Rectal smooth muscle tissue (tissue), 1 donor: ENCODE measurements at regions not wholly inside any gene's neighbourhood (a gene's known extent, or its start where the extent isn't known, plus 50 kb on each side); places are given as distances from the start of the nearest gene placed in this dataset.
A peak's percentile ranks its signal among the peaks of the same experiment; 100 is the strongest.

Experiments used
- H3K27ac ChIP-seq: one replicate; pipeline ENCODE4 v1.7.0; 2013; ENCODE audit warnings: low read depth, low read length, inconsistent platforms
- H3K27me3 ChIP-seq: one replicate; pipeline ENCODE4 v1.7.0; 2013; ENCODE audit warnings: low read length; ENCODE audit not compliant: control insufficient read depth, insufficient read depth
- H3K36me3 ChIP-seq: one replicate; pipeline ENCODE4 v1.7.0; 2013; ENCODE audit warnings: low read length; ENCODE audit not compliant: control insufficient read depth, insufficient read depth
- H3K4me1 ChIP-seq: one replicate; pipeline ENCODE4 v1.7.0; 2013; ENCODE audit warnings: low read length; ENCODE audit not compliant: control insufficient read depth, insufficient read depth
- H3K4me3 ChIP-seq: one replicate; pipeline ENCODE4 v1.7.0; 2013; ENCODE audit warnings: low read length
- H3K9ac ChIP-seq: one replicate; pipeline ENCODE4 v1.7.0; 2013; ENCODE audit warnings: low read length

GRCh38 chr2:51111532-51111931 lies 79.6 kb upstream of the NRXN1 start:
- no peaks in the 10 kb centered on the region for H3K4me1 ChIP-seq
- no peaks in the 10 kb centered on the region for H3K27me3 ChIP-seq
- H3K36me3 ChIP-seq, result no peaks in the 10 kb centered on the region
- no peak overlapping the region for H3K27ac ChIP-seq
- H3K4me3 ChIP-seq, result no peak overlapping the region
- H3K9ac ChIP-seq, result no peak overlapping the region

DNA sequence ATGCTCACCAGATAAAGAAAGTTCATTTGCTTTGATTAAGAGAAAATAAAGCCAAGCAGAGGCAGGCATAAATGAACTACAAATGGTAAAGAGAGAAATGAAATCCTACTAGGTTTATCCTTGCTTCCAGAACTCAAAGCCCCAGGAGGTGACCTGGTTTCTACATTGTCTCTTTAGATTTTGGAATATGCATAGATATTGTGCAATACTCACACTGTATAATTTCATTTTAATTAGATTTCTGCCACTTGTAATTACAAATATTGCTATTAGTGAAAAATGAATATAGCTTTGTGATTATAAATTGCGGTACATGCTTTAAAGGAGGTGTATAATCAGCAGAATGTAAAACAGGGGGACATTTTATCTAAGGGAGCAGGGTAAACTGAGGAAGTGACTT lies 76.9 kb upstream of the NRXN1 start:
- Histone ChIP-seq H3K4me1 (no peaks in the 10 kb centered on the region), H3K4me3 (no peak overlapping the region), H3K27ac (no peak overlapping the region), H3K36me3 (no peaks in the 10 kb centered on the region), H3K27me3 (no peaks in the 10 kb centered on the region), H3K9ac (no peak overlapping the region)

DNA sequence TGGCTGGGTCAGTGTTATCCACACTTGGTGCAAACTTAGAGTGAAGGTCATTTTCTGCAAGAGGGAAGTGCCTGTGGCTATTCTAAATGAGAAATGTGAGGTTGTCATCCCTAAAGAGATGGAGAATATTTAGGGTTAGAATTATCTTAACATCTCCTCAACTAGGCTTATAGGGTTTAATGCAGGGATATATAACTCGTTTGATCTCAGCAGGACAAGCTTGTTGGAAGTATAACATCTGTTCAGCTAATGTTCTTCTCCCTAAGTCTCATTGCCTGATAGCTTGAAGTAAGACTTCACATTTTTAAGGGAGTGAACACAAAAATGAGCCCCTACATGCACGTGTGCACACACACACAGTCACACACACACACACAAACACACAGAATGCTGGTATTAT lies 75.9 kb upstream of the NRXN1 start:
- H3K9ac ChIP-seq, result no peak overlapping the region
- H3K4me3 ChIP-seq, result no peak overlapping the region
- no peaks in the 10 kb centered on the region for H3K4me1 ChIP-seq
- no peaks in the 10 kb centered on the region for H3K36me3 ChIP-seq
- H3K27ac ChIP-seq, result no peak overlapping the region
- no peaks in the 10 kb centered on the region for H3K27me3 ChIP-seq

GRCh38 chr2:51105811-51106210 lies 73.9 kb upstream of the NRXN1 start:
- no peak overlapping the region for H3K4me3 ChIP-seq
- H3K27me3 ChIP-seq, result no peaks in the 10 kb centered on the region
- no peak overlapping the region for H3K27ac ChIP-seq
- H3K9ac ChIP-seq, result no peak overlapping the region
- no peaks in the 10 kb centered on the region for H3K4me1 ChIP-seq
- H3K36me3 ChIP-seq, result no peaks in the 10 kb centered on the region

- Histone ChIP-seq H3K9ac (no peak overlapping the region), H3K27me3 (no peaks in the 10 kb centered on the region), H3K36me3 (no peaks in the 10 kb centered on the region), H3K4me3 (no peak overlapping the region), H3K4me1 (no peaks in the 10 kb centered on the region), H3K27ac (no peak overlapping the region)
Measured at GRCh38 chr2:51103205-51103604, 71.3 kb upstream of the NRXN1 start.

GRCh38 chr2:51093016-51093415 lies 61.1 kb upstream of the NRXN1 start:
- H3K4me1 ChIP-seq, result no peaks in the 10 kb centered on the region
- no peaks in the 10 kb centered on the region for H3K36me3 ChIP-seq
- H3K9ac ChIP-seq, result no peak overlapping the region
- no peak overlapping the region for H3K27ac ChIP-seq
- no peaks in the 10 kb centered on the region for H3K27me3 ChIP-seq
- H3K4me3 ChIP-seq, result peak overlapping the region; percentile 16

- Histone ChIP-seq H3K36me3 (no peaks in the 10 kb centered on the region), H3K4me1 (no peaks in the 10 kb centered on the region), H3K9ac (no peak overlapping the region)
Measured at GRCh38 chr2:51085420-51086068, 53.6 kb upstream of the NRXN1 start.

GRCh38 chr2:51084750-51085149 lies 52.8 kb upstream of the NRXN1 start:
- no peak overlapping the region for H3K27ac ChIP-seq
- H3K4me1 ChIP-seq, result no peaks in the 10 kb centered on the region
- no peaks in the 10 kb centered on the region for H3K36me3 ChIP-seq
- H3K4me3 ChIP-seq, result no peak overlapping the region
- no peaks in the 10 kb centered on the region for H3K27me3 ChIP-seq
- no peak overlapping the region for H3K9ac ChIP-seq

More at GRCh38 chr2:51085420-51086068, 53.6 kb upstream of the NRXN1 start:
- H3K27me3 ChIP-seq, result no peaks in the 10 kb centered on the region
- H3K27ac ChIP-seq, result no peak overlapping the region
- H3K4me3 ChIP-seq, result no peak overlapping the region
